AML-193 (cell line): ENCODE measurements at regions not wholly inside any gene's neighbourhood (a gene's known extent, or its start where the extent isn't known, plus 50 kb on each side); places are given as distances from the start of the nearest gene placed in this dataset.
"Not testable (repeated sequence)": the region's sequence is repeated elsewhere in the genome, so short reads cannot be mapped to it uniquely, and the experiment has no call there.

Source experiments
- DNase-seq, 2 experiments: peaks; one replicate each; lab custom pipeline; 2025; lab: John Stamatoyannopoulos, UW

- no peak for DNase-seq
Measured at GRCh38 chr4:110424144-110424543, 51.8 kb upstream of the ENPEP start.

GRCh38 chr4:110418641-110419040 is 57.3 kb upstream of the ENPEP start:
- DNase-seq, result no peak

GRCh38 chr4:110417136-110417535 is 58.8 kb upstream of the ENPEP start:
- DNase-seq, result peak in 1 of 2 experiments; percentile 15

GRCh38 chr4:110415478-110415877 is 60.5 kb upstream of the ENPEP start:
- DNase-seq, result no peak

- DNase-seq, result no peak
Measured at GRCh38 chr4:110415041-110415440, 60.9 kb upstream of the ENPEP start.

- no peak for DNase-seq
Measured at GRCh38 chr4:110414561-110414920, 61.4 kb upstream of the ENPEP start.

GRCh38 chr4:110413807-110414560 is 62.0 kb upstream of the ENPEP start:
- not testable (repeated sequence) for DNase-seq

- no peak for DNase-seq
Measured at GRCh38 chr4:110412354-110413065, 63.4 kb upstream of the ENPEP start.

GRCh38 chr4:110411574-110412011 is 64.4 kb upstream of the ENPEP start:
- DNase-seq, result no peak

- DNase-seq, result not testable (repeated sequence)
Measured at GRCh38 chr4:110410853-110411573, 64.9 kb upstream of the ENPEP start.

- DNase-seq, result no peak
Measured at GRCh38 chr4:110400086-110400485, 75.9 kb upstream of the ENPEP start.

GRCh38 chr4:110399046-110399445 is 76.9 kb upstream of the ENPEP start:
- DNase-seq, result not testable (repeated sequence)

- DNase-seq, result no peak
Measured at GRCh38 chr4:110396963-110397362, 79.0 kb upstream of the ENPEP start.

- no peak for DNase-seq
Measured at GRCh38 chr4:110395421-110395820, 80.5 kb upstream of the ENPEP start.

- DNase-seq, result no peak
Measured at GRCh38 chr4:110394871-110395270, 81.1 kb upstream of the ENPEP start.

- no peak for DNase-seq
Measured at GRCh38 chr4:110381784-110382183, 94.2 kb upstream of the ENPEP start.

- DNase-seq, result peak; percentile 15 to 35
Measured at GRCh38 chr4:110372485-110372884, 103.5 kb upstream of the ENPEP start.

GRCh38 chr4:110371016-110371770 is 104.8 kb upstream of the ENPEP start:
- no peak for DNase-seq

- no peak for DNase-seq
Measured at GRCh38 chr4:110368409-110368808, 107.5 kb upstream of the ENPEP start.

- no peak for DNase-seq
Measured at GRCh38 chr4:110367156-110367555, 108.8 kb upstream of the ENPEP start.

- DNase-seq, result no peak
Measured at GRCh38 chr4:110365761-110366160, 110.2 kb upstream of the ENPEP start.

GRCh38 chr4:110364911-110365520 is 110.9 kb upstream of the ENPEP start:
- DNase-seq, result no peak
